Nephron progenitor cell (in vitro differentiated cells): ENCODE measurements at regions not wholly inside any gene's neighbourhood (a gene's known extent, or its start where the extent isn't known, plus 50 kb on each side); places are given as distances from the start of the nearest gene placed in this dataset.
"Not testable (repeated sequence)": the region's sequence is repeated elsewhere in the genome, so short reads cannot be mapped to it uniquely, and the experiment has no call there.

Source experiments
- DNase-seq: peaks from one replicate; pipeline ENCODE4 v3.0.0; 2021
- H3K27ac Mint-ChIP-seq: 2 replicates; pipeline ENCODE4 v1.8.0; 2021; ENCODE audit warnings: mild to moderate bottlenecking, moderate library complexity, mixed read lengths
- H3K27me3 Mint-ChIP-seq: 2 replicates; pipeline ENCODE4 v1.8.0; 2021; ENCODE audit warnings: mild to moderate bottlenecking, low read depth, mixed read lengths; ENCODE audit not compliant: poor library complexity
- H3K36me3 Mint-ChIP-seq: 2 replicates; pipeline ENCODE4 v1.8.0; 2021; ENCODE audit warnings: low read depth, mixed read lengths
- H3K4me1 Mint-ChIP-seq: 2 replicates; pipeline ENCODE4 v1.8.0; 2021; ENCODE audit warnings: mixed read lengths
- H3K4me3 Mint-ChIP-seq: 2 replicates; pipeline ENCODE4 v1.8.0; 2021; ENCODE audit warnings: mild to moderate bottlenecking, moderate library complexity, mixed read lengths
- H3K9me3 Mint-ChIP-seq: 2 replicates; pipeline ENCODE4 v1.8.0; 2021; ENCODE audit warnings: mild to moderate bottlenecking, moderate library complexity, mixed read lengths
- TF ChIP-seq, protein P1 (sequence below): fragments of 200-600 bp; sonication (generic); IDR thresholded peaks from 2 replicates; pipeline ENCODE4 v1.5.0; 2021; ENCODE audit warnings: antibody characterized with exemption

DNA sequence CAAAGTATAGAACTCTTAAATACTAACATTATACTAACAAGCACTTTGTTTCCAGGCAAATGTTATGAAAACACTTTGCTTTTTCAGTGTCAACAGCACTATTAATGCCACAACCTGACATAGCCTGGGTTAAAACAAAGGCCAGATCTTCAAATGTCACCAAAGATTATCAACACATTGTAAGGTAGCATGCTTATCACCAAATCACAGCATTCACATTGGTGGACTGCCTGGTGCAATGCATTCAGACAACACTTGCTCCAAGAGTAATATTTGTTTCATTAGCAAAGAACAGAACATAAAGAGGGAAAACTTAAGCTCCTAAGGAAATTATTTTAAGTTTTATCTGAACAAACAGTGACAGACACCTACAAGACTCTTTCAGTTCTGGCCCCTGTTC lies 1361.2 kb downstream of the CDH8 start:
- Mint-ChIP-seq H3K27me3 (peaks cover 2% of the 10 kb centered on the region), H3K36me3 (no peaks in the 10 kb centered on the region), H3K4me3 (no peak overlapping the region), H3K9me3 (no peaks in the 10 kb centered on the region), H3K27ac (no peak overlapping the region), H3K4me1 (no peaks in the 10 kb centered on the region)
- TF ChIP-seq, protein P1, sequence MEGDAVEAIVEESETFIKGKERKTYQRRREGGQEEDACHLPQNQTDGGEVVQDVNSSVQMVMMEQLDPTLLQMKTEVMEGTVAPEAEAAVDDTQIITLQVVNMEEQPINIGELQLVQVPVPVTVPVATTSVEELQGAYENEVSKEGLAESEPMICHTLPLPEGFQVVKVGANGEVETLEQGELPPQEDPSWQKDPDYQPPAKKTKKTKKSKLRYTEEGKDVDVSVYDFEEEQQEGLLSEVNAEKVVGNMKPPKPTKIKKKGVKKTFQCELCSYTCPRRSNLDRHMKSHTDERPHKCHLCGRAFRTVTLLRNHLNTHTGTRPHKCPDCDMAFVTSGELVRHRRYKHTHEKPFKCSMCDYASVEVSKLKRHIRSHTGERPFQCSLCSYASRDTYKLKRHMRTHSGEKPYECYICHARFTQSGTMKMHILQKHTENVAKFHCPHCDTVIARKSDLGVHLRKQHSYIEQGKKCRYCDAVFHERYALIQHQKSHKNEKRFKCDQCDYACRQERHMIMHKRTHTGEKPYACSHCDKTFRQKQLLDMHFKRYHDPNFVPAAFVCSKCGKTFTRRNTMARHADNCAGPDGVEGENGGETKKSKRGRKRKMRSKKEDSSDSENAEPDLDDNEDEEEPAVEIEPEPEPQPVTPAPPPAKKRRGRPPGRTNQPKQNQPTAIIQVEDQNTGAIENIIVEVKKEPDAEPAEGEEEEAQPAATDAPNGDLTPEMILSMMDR = no peak
- no peak for DNase-seq

DNA sequence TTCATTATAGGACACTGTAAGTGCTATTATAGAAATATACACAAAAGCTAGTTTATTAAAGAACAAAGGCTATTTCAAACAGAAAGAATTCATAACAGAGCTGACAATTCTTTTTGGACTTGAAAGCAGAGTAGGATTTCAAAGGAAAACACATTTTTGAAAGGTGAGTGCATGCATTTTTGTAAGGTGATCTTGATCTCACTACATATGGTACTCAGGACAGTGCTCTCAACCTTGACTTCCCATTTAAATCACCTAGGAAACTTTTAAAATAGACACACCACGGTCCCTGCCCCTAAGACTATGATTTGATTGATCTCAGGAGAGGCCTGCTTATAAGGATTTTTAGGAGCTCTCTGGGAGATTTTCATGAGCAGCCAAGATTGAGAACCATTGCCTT lies 1362.0 kb downstream of the CDH8 start:
- DNase-seq = no peak
- TF ChIP-seq, protein P1 = no peak
- H3K27me3 Mint-ChIP-seq = peaks cover 2% of the 10 kb centered on the region
- no peaks in the 10 kb centered on the region for H3K4me1 Mint-ChIP-seq
- H3K9me3 Mint-ChIP-seq = no peaks in the 10 kb centered on the region
- no peak overlapping the region for H3K27ac Mint-ChIP-seq
- H3K4me3 Mint-ChIP-seq = no peak overlapping the region
- no peaks in the 10 kb centered on the region for H3K36me3 Mint-ChIP-seq

DNA sequence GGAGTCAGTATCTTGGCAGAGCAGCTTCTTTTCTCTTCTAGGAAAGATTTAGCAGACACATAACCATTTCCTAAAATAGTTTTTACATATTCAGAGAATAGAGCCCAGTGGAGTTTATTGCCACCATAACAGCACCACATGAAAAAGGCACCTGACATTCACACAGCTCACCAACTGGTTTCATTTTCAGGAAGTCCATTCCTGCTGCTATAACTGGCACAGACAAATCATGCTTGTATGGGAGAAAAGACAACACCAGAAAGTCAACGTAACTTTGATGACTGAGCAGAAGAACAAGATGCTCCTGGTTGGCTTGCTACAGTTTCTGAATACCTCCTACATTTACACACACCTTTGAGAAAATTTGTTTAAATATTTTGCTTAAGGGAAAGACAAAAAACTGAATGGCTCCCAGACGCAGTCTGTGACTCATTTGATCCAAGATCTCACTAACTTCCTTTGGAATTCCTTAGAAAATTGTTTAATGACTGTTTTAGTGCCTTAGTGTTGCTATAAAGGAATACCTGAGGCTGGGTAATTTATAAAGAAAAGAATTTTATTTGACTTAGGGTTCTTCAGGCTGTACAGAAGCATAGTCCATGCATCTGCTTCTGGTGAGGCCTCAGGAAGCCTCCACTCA lies 1380.6 kb downstream of the CDH8 start:
- Mint-ChIP-seq H3K36me3 (no peaks in the 10 kb centered on the region), H3K9me3 (no peaks in the 10 kb centered on the region), H3K4me3 (no peak overlapping the region), H3K27ac (no peak overlapping the region), H3K27me3 (no peaks in the 10 kb centered on the region), H3K4me1 (no peaks in the 10 kb centered on the region)
- TF ChIP-seq, protein P1 = no peak
- no peak for DNase-seq

DNA sequence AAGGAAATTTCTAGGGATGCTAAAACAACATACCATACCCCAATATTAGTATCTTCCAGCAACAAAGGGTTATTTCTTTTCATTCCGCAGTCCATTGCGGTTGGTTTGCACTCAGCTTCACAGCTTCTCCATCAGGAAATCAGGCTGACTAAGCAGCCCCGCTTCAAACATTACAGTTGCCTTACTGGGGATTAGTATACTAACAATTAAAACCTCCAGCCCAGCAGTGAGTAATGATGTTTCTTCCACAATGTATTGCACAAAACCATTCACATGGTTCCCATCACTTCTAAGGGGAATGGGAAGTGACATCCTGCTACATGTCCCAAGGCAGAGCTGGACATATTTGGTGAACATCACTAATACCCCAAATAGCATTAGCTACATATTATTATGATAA lies 1384.9 kb downstream of the CDH8 start:
- no peaks in the 10 kb centered on the region for H3K4me1 Mint-ChIP-seq
- no peaks in the 10 kb centered on the region for H3K9me3 Mint-ChIP-seq
- no peak for DNase-seq
- H3K4me3 Mint-ChIP-seq = no peak overlapping the region
- no peaks in the 10 kb centered on the region for H3K27me3 Mint-ChIP-seq
- no peaks in the 10 kb centered on the region for H3K36me3 Mint-ChIP-seq
- TF ChIP-seq, protein P1 = no peak
- no peak overlapping the region for H3K27ac Mint-ChIP-seq

DNA sequence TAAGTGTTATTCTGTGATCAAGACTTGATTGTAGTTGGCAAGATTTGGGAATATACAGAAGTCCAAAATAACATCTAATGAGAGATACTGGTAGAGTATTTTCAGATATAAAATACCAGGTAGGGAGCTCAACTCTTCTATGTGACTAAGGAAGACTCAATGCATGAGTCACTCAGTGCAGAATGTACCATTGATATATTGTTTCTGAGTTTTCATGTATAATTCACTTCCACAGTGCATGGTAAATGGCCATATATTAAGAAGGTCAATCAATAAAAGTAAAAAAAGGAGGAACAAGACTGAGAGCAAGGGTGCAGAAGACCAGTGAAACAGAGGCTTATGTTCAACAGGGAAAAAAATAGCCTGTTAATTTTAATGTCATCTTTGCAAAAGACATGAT lies 1387.9 kb downstream of the CDH8 start:
- Mint-ChIP-seq H3K4me3 (no peak overlapping the region), H3K27ac (no peak overlapping the region), H3K9me3 (no peaks in the 10 kb centered on the region), H3K4me1 (no peaks in the 10 kb centered on the region), H3K27me3 (peaks cover 3% of the 10 kb centered on the region), H3K36me3 (no peaks in the 10 kb centered on the region)
- TF ChIP-seq, protein P1 = no peak
- no peak for DNase-seq

DNA sequence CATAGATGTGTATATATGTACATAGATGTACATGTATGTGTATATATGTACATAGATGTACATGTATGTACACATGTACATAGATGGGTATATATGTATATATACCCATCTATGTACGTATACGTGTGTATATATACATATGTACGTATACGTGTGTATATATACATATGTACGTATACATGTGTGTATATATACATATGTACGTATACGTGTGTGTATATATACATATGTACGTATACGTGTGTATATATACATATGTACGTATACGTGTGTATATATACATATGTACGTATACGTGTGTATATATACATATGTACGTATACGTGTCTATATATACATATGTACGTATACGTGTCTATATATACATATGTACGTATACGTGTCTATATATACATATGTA lies 1388.8 kb downstream of the CDH8 start:
- not testable (repeated sequence) for H3K4me3 Mint-ChIP-seq, H3K27me3 Mint-ChIP-seq, H3K36me3 Mint-ChIP-seq, H3K4me1 Mint-ChIP-seq, DNase-seq, H3K27ac Mint-ChIP-seq, H3K9me3 Mint-ChIP-seq
